ENCODE measurements at regions not wholly inside any gene's neighbourhood (a gene's known extent, or its start where the extent isn't known, plus 50 kb on each side); places are given as distances from the start of the nearest gene placed in this dataset.
"Not testable (repeated sequence)": the region's sequence is repeated elsewhere in the genome, so short reads cannot be mapped to it uniquely, and the experiment has no call there.

GRCh38 chr2:142716463-142717242 lies 160.8 kb upstream of the KYNU start:
- DNase-seq, result no peak

- no peak for DNase-seq
These were observed 162.9 kb upstream of the KYNU start for GRCh38 chr2:142714600-142714999.

GRCh38 chr2:142710336-142710735 lies 167.1 kb upstream of the KYNU start:
- no peak for DNase-seq

GRCh38 chr2:142707318-142707717 lies 170.1 kb upstream of the KYNU start:
- DNase-seq, result no peak

- not testable (repeated sequence) for DNase-seq
These were observed 175.1 kb upstream of the KYNU start for GRCh38 chr2:142702397-142702796.

GRCh38 chr2:142695350-142696257 lies 181.9 kb upstream of the KYNU start:
- DNase-seq, result not testable (repeated sequence)

GRCh38 chr2:142694282-142694681 lies 183.2 kb upstream of the KYNU start:
- no peak for DNase-seq

- DNase-seq, result no peak
These were observed 184.1 kb upstream of the KYNU start for GRCh38 chr2:142693171-142693950.

- DNase-seq, result no peak
These were observed 188.4 kb upstream of the KYNU start for GRCh38 chr2:142688856-142689605.

GRCh38 chr2:142687509-142687908 lies 190.0 kb upstream of the KYNU start:
- no peak for DNase-seq

GRCh38 chr2:142687075-142687474 lies 190.4 kb upstream of the KYNU start:
- no peak for DNase-seq

- DNase-seq, result no peak
These were observed 192.8 kb upstream of the KYNU start for GRCh38 chr2:142684667-142685066.

GRCh38 chr2:142682528-142682927 lies 194.9 kb upstream of the KYNU start:
- DNase-seq, result no peak

- DNase-seq, result no peak
These were observed 195.5 kb upstream of the KYNU start for GRCh38 chr2:142681952-142682351.

GRCh38 chr2:142678164-142678563 lies 199.3 kb upstream of the KYNU start:
- DNase-seq, result no peak

GRCh38 chr2:142675398-142675797 lies 202.1 kb upstream of the KYNU start:
- no peak for DNase-seq

- no peak for DNase-seq
These were observed 203.6 kb upstream of the KYNU start for GRCh38 chr2:142673836-142674235.

- DNase-seq, result no peak
These were observed 204.8 kb upstream of the KYNU start for GRCh38 chr2:142672698-142673097.

GRCh38 chr2:142670362-142670761 lies 207.1 kb upstream of the KYNU start:
- no peak for DNase-seq

- no peak for DNase-seq
These were observed 209.0 kb upstream of the KYNU start for GRCh38 chr2:142668420-142668819.

- no peak for DNase-seq
These were observed 212.2 kb upstream of the KYNU start for GRCh38 chr2:142665241-142665640.
